Smooth muscle cell (in vitro differentiated cells): ENCODE measurements at regions not wholly inside any gene's neighbourhood (a gene's known extent, or its start where the extent isn't known, plus 50 kb on each side); places are given as distances from the start of the nearest gene placed in this dataset.

Source experiments
- DNase-seq: peaks from one replicate; lab custom pipeline; 2025; ENCODE audit not compliant: unreplicated experiment; lab: John Stamatoyannopoulos, UW
- H2AFZ ChIP-seq: fragments of 200-600 bp; sonication (generic); 2 replicates; pipeline ENCODE4 v1.6.0; 2016; ENCODE audit warnings: antibody characterized with exemption, low read depth, mild to moderate bottlenecking
- H3F3A ChIP-seq: fragments of 200-600 bp; sonication (generic); 2 replicates; pipeline ENCODE4 v1.6.0; 2017; ENCODE audit warnings: antibody characterized with exemption, low read depth
- H3K27ac ChIP-seq: fragments of 200-600 bp; sonication (generic); 2 replicates; pipeline ENCODE4 v1.5.1; 2016; ENCODE audit warnings: low read depth, mild to moderate bottlenecking
- H3K27me3 ChIP-seq: fragments of 200-600 bp; sonication (generic); 2 replicates; pipeline ENCODE4 v1.6.1; 2016; ENCODE audit warnings: low read depth, mild to moderate bottlenecking
- H3K36me3 ChIP-seq: fragments of 200-600 bp; sonication (generic); 2 replicates; pipeline ENCODE4 v1.5.1; 2016; ENCODE audit warnings: low read depth
- H3K4me1 ChIP-seq: fragments of 200-600 bp; sonication (generic); 2 replicates; pipeline ENCODE4 v1.5.1; 2016; ENCODE audit warnings: low read depth
- H3K4me2 ChIP-seq: fragments of 200-600 bp; sonication (generic); 2 replicates; pipeline ENCODE4 v1.6.0; 2016; ENCODE audit warnings: mild to moderate bottlenecking
- H3K4me3 ChIP-seq: fragments of 200-600 bp; sonication (generic); 2 replicates; pipeline ENCODE4 v1.5.1; 2016; ENCODE audit warnings: mild to moderate bottlenecking
- H3K79me2 ChIP-seq: fragments of 200-600 bp; sonication (generic); 2 replicates; pipeline ENCODE4 v1.6.0; 2016; ENCODE audit warnings: low read depth, mild to moderate bottlenecking
- H3K9ac ChIP-seq: fragments of 200-600 bp; sonication (generic); 2 replicates; pipeline ENCODE4 v1.6.0; 2016; ENCODE audit warnings: low read depth
- H3K9me3 ChIP-seq: fragments of 200-600 bp; sonication (generic); replicated peaks from 2 replicates; pipeline ENCODE4 v1.5.1; 2016; ENCODE audit warnings: low read depth
- H4K20me1 ChIP-seq: fragments of 200-600 bp; sonication (generic); 2 replicates; pipeline ENCODE4 v1.6.0; 2016; ENCODE audit warnings: low read depth
- CTCF ChIP-seq: fragments of 200-600 bp; sonication (generic); IDR thresholded peaks from 2 replicates; pipeline ENCODE4 v1.5.1; 2017; ENCODE audit warnings: borderline replicate concordance, mild to moderate bottlenecking, antibody characterized with exemption; ENCODE audit not compliant: insufficient read depth, poor library complexity, severe bottlenecking
- WGBS: methylation state at CpG from one replicate; pipeline ENCODE4 v1.1.7; 2016; ENCODE audit warnings: low lambda C conversion rate; 5-methylcytosine and 5-hydroxymethylcytosine counted together

GRCh38 chr1:201589186-201589585, 50.3 kb downstream of the NAV1 start:
- H2AFZ ChIP-seq, result no peak overlapping the region
- no peaks in the 10 kb centered on the region for H3K36me3 ChIP-seq
- no peaks in the 10 kb centered on the region for H3K9me3 ChIP-seq
- H3K4me1 ChIP-seq, result peaks cover 21% of the 10 kb centered on the region
- no peak overlapping the region for H3K4me3 ChIP-seq
- peaks cover 29% of the 10 kb centered on the region for H3F3A ChIP-seq
- TF ChIP-seq CTCF, result no peak
- 85% methylated on average over 3 of the region's 3 CpGs for WGBS
- H3K27ac ChIP-seq, result no peak overlapping the region
- DNase-seq, result no peak
- peaks cover 8% of the 10 kb centered on the region for H4K20me1 ChIP-seq
- H3K27me3 ChIP-seq, result no peaks in the 10 kb centered on the region
- peaks cover 57% of the 10 kb centered on the region for H3K79me2 ChIP-seq
- no peak overlapping the region for H3K4me2 ChIP-seq
- H3K9ac ChIP-seq, result no peak overlapping the region

GRCh38 chr1:201590474-201590873, 51.5 kb downstream of the NAV1 start:
- WGBS, result 90% methylated on average over 10 of the region's 10 CpGs

GRCh38 chr1:201591348-201591747, 52.4 kb downstream of the NAV1 start:
- Histone ChIP-seq H3K4me3 (no peak overlapping the region), H3K4me2 (no peak overlapping the region), H2AFZ (no peak overlapping the region), H3K9ac (no peak overlapping the region), H3K9me3 (no peaks in the 10 kb centered on the region), H3K79me2 (peaks cover 60% of the 10 kb centered on the region), H3K27me3 (no peaks in the 10 kb centered on the region), H3K36me3 (no peaks in the 10 kb centered on the region), H3F3A (peaks cover 24% of the 10 kb centered on the region), H3K27ac (peak overlapping the region; percentile 89), H3K4me1 (peaks cover 6% of the 10 kb centered on the region), H4K20me1 (peaks cover 28% of the 10 kb centered on the region)
- DNase-seq, result no peak
- 77% methylated on average over 2 of the region's 2 CpGs for WGBS
- no peak for TF ChIP-seq CTCF

More at GRCh38 chr1:201590474-201590873, 51.5 kb downstream of the NAV1 start:
- Histone ChIP-seq H3K4me2 (no peak overlapping the region), H3K27me3 (no peaks in the 10 kb centered on the region), H3K9me3 (no peaks in the 10 kb centered on the region), H3F3A (peaks cover 26% of the 10 kb centered on the region), H3K4me1 (peaks cover 10% of the 10 kb centered on the region), H3K79me2 (peaks cover 57% of the 10 kb centered on the region), H2AFZ (no peak overlapping the region), H3K36me3 (no peaks in the 10 kb centered on the region), H3K9ac (no peak overlapping the region), H3K4me3 (no peak overlapping the region), H4K20me1 (peaks cover 21% of the 10 kb centered on the region), H3K27ac (peak overlapping the region; percentile 28)
- no peak for TF ChIP-seq CTCF
- no peak for DNase-seq

- peaks cover 60% of the 10 kb centered on the region for H3K79me2 ChIP-seq
- 82% methylated on average over 3 of the region's 3 CpGs for WGBS
- peak overlapping the region; percentile 89 for H3K27ac ChIP-seq
- no peaks in the 10 kb centered on the region for H3K36me3 ChIP-seq
- H4K20me1 ChIP-seq, result peaks cover 29% of the 10 kb centered on the region
- peaks cover 24% of the 10 kb centered on the region for H3F3A ChIP-seq
- H3K9ac ChIP-seq, result no peak overlapping the region
- H3K9me3 ChIP-seq, result no peaks in the 10 kb centered on the region
- peaks cover 6% of the 10 kb centered on the region for H3K4me1 ChIP-seq
- TF ChIP-seq CTCF, result no peak
- no peaks in the 10 kb centered on the region for H3K27me3 ChIP-seq
- no peak overlapping the region for H3K4me3 ChIP-seq
- no peak overlapping the region for H3K4me2 ChIP-seq
- no peak for DNase-seq
- H2AFZ ChIP-seq, result no peak overlapping the region
These were observed 53.1 kb downstream of the NAV1 start for GRCh38 chr1:201591981-201592380.
